ENCODE measurements at regions not wholly inside any gene's neighbourhood (a gene's known extent, or its start where the extent isn't known, plus 50 kb on each side); places are given as distances from the start of the nearest gene placed in this dataset.

DNA sequence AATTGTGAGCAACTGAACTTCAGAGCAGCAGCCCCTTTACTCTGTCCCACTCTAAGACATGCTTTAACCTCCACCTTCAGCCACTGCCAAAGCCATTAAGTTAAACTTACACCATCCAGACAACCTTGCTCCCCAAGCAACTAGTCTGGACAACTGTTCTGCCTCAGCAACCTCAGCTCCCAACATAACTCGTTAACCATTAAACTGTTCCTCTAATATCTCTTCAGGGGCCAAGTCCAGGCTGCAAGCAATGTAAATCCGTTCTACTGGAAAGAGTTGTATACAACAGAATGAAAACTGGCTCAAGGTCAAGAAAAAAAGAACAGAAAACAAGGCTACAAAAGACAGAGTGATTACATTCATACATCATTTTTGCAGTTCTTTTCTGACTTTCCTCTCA lies 131.7 kb upstream of the TARS1 start:
- Mint-ChIP-seq H3K36me3 (ENCODE audit: low read depth) (no peaks in the 10 kb centered on the region), H3K27me3 (ENCODE audit: low read depth) (no peaks in the 10 kb centered on the region), H3K27ac (peak overlapping the region; percentile 95 to 96 (median 95)), H3K9me3 (no peaks in the 10 kb centered on the region), H3K4me3 (peak overlapping the region in 2 of 3 experiments; percentile 2 to 33), H3K4me1 (peaks cover 30% of the 10 kb centered on the region)
- no peak for TF ChIP-seq CTCF (IDR thresholded peaks at IDR 0.05; ENCODE audit: unreplicated experiment in 3 of 3)

DNA sequence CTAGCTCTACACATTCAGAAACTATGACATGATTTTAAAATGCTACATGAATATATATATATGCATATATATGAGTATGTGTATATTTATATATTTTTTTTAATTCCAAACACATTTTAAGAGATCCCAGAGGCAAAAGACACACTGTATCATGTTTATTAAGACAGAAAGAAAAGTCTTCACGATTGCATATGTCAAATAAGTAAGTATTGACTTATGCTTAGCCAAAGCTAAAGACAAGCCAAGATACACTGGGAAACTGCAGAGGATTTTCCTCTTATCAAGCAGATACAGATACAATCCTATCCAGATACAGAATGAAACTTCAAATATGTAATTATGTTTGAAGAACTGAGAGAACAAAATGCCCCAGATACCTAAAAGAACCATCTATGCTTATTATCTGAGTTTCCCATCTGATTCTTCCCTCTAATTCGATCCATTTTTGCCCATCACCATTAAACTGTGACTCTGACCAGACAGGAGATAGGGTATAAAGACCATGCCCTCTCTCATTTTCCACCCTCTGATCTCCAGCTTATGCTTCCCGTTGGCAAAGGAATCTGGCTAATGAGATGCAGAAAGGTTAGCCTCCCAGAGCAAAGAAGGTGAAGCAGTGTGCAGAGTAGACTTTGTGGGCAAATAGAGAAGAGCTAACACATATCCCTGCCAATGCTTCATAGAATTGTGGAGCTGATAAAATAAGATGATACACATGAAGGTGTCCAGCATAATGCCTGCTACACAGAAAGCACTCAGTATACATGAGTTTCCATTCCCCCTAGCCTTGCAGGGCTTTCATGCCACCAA lies 131.0 kb upstream of the TARS1 start:
- no peak for TF ChIP-seq CTCF (IDR thresholded peaks at IDR 0.05; ENCODE audit: unreplicated experiment in 3 of 3)
- H3K36me3 Mint-ChIP-seq (ENCODE audit: low read depth) = no peaks in the 10 kb centered on the region
- H3K27me3 Mint-ChIP-seq (ENCODE audit: low read depth) = no peaks in the 10 kb centered on the region
- peaks cover 30% of the 10 kb centered on the region for H3K4me1 Mint-ChIP-seq
- no peaks in the 10 kb centered on the region for H3K9me3 Mint-ChIP-seq
- peak overlapping the region; percentile 95 to 96 (median 95) for H3K27ac Mint-ChIP-seq
- H3K4me3 Mint-ChIP-seq = no peak overlapping the region

DNA sequence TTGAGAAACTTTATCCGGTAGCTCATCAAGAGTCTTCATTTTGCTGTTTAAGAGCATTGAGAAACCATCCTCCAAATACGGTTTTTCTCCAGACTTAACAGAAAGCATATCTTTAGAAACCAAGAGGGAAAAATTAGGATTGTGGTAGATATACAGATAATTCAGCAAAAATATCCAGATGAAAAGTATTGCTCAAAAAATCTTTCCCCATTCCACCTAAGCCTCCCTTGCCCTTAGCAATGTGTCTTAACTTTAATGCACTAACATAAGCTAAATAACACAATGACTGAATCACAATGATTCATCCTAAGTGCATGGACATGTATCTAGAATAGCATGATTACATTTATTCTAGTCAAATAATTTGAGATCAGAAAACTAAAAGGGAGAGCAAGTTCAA lies 130.3 kb upstream of the TARS1 start:
- peak overlapping the region; percentile 23 to 96 (median 95) for H3K27ac Mint-ChIP-seq
- TF ChIP-seq CTCF (IDR thresholded peaks at IDR 0.05; ENCODE audit: unreplicated experiment in 3 of 3) = no peak
- peaks cover 30% of the 10 kb centered on the region for H3K4me1 Mint-ChIP-seq
- no peak overlapping the region for H3K4me3 Mint-ChIP-seq
- H3K27me3 Mint-ChIP-seq (ENCODE audit: low read depth) = no peaks in the 10 kb centered on the region
- no peaks in the 10 kb centered on the region for H3K36me3 Mint-ChIP-seq (ENCODE audit: low read depth)
- H3K9me3 Mint-ChIP-seq = no peaks in the 10 kb centered on the region

DNA sequence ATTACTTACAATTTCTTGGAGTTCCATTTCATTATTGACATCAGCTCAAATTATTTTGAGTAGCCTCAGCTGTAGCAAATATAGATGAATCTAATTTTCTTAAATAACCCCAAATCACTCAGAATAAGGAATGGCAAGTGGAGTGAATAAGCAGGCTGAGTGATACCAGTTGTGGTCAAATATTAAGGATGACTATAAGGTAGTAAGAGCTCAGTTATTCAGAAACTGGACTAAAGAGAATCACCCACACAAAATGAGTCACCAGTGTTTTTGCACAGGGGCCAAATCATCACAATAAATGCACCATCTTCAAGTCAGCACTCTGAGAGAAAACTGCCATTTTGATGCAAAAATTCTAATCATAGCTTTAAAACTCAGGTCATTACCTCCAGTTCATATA lies 128.9 kb upstream of the TARS1 start:
- no peaks in the 10 kb centered on the region for H3K36me3 Mint-ChIP-seq (ENCODE audit: low read depth)
- H3K4me3 Mint-ChIP-seq = no peak overlapping the region
- H3K27me3 Mint-ChIP-seq (ENCODE audit: low read depth) = no peaks in the 10 kb centered on the region
- no peaks in the 10 kb centered on the region for H3K9me3 Mint-ChIP-seq
- no peak for TF ChIP-seq CTCF (IDR thresholded peaks at IDR 0.05; ENCODE audit: unreplicated experiment in 3 of 3)
- peaks cover 23% of the 10 kb centered on the region for H3K4me1 Mint-ChIP-seq
- no peak overlapping the region for H3K27ac Mint-ChIP-seq

- Mint-ChIP-seq H3K4me1 (peaks cover 19% of the 10 kb centered on the region), H3K36me3 (ENCODE audit: low read depth) (no peaks in the 10 kb centered on the region), H3K9me3 (no peaks in the 10 kb centered on the region), H3K27ac (no peak overlapping the region), H3K4me3 (no peak overlapping the region), H3K27me3 (ENCODE audit: low read depth) (no peaks in the 10 kb centered on the region)
- TF ChIP-seq CTCF (IDR thresholded peaks at IDR 0.05; ENCODE audit: unreplicated experiment in 3 of 3) = no peak
Measured at GRCh38 chr5:33312571-33313549, 127.9 kb upstream of the TARS1 start.

All from nephron (organoid).